ENCODE measurements at regions not wholly inside any gene's neighbourhood (a gene's known extent, or its start where the extent isn't known, plus 50 kb on each side); places are given as distances from the start of the nearest gene placed in this dataset.

DNA sequence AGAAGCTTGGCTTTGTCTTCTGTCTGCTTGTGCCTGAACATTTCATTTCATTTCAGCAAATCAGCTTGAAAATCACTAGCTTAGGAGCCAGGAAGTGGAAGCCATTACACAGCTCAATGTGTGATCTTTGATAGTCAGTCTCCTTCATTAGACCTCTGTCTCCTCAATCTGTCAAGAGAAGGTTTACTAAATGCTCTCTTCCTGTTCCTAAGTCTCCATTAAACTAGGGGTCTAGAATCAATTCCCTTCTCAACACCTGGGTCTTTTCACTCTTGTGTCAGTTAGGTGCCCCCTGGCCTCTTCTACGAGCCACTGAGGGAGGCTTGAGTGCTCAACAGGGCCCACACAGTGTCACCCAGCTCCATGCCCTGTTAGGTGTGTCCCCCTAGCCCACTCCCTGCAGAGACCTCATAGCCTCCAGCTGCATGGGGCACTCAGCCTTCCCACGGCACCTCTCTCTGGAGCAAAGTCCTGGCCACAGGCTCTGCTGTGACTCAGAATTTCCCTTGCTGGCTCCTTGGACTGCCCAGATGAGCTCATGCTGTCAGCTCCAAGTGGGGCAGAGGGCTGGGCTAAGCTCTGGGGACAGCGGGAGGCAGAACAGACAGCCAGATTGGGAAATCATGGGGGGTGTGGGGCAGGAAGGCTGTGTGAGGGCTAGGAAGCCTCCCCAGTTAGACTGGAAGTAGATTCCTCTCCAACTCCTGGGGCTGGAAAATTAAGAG lies 115.7 kb upstream of the IPO9 start:
- TF ChIP-seq, protein P1, sequence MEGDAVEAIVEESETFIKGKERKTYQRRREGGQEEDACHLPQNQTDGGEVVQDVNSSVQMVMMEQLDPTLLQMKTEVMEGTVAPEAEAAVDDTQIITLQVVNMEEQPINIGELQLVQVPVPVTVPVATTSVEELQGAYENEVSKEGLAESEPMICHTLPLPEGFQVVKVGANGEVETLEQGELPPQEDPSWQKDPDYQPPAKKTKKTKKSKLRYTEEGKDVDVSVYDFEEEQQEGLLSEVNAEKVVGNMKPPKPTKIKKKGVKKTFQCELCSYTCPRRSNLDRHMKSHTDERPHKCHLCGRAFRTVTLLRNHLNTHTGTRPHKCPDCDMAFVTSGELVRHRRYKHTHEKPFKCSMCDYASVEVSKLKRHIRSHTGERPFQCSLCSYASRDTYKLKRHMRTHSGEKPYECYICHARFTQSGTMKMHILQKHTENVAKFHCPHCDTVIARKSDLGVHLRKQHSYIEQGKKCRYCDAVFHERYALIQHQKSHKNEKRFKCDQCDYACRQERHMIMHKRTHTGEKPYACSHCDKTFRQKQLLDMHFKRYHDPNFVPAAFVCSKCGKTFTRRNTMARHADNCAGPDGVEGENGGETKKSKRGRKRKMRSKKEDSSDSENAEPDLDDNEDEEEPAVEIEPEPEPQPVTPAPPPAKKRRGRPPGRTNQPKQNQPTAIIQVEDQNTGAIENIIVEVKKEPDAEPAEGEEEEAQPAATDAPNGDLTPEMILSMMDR (IDR thresholded peaks at IDR 0.05; ENCODE audit: low read depth, low read length) = no peak
- H3K4me1 ChIP-seq (ENCODE audit: low read depth) = peaks cover 30% of the 10 kb centered on the region
- H3K27ac ChIP-seq = peak overlapping the region; percentile 74
- H3K9me3 ChIP-seq (ENCODE audit: low read depth) = no peaks in the 10 kb centered on the region
- no peak overlapping the region for H3K4me3 ChIP-seq
- H3K27me3 ChIP-seq = no peaks in the 10 kb centered on the region
- H3K36me3 ChIP-seq = no peaks in the 10 kb centered on the region
- DNase-seq (ENCODE audit: low read depth in 1 of 2, low spot score in 1 of 2) = peak; percentile 65 to 100

DNA sequence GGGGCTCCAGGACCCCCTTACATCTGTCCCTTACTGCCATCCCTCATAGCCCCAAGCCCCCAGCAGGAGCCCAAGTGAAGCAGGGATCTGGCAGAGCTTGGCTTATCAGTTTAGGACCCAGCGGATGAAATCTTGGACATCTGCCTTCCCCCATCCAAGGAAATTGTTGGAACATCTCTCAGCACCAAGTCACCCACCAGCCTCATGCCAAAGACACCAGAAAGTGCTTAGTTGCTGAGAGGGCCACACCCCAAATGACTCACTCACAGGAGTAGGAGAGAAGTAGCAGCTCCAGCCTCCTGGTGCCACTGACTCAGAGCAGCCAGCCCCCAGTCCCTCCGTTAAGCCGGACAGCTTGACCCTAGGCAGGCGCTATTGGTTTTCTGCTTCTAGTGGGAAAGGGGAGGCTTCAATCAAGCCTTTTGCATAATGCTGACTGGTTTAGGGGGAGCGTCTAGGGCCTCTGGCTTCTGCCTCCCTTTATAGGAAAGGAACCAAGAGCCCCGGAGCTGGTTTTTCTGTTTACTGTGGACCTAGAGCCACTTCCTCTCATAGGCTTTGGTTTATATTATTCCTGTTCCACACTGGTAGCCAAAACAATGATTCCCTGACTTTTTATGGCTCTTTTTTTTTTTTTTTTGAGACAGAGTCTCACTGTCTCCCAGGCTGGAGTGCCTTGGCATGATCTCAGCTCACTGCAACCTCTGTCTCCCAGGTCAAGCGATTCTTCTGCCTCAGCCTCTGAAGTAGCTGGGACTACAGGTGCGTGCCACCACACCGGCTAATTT lies 114.2 kb upstream of the IPO9 start:
- Histone ChIP-seq H3K4me3 (no peak overlapping the region), H3K27me3 (no peaks in the 10 kb centered on the region), H3K27ac (peak overlapping the region; percentile 77), H3K4me1 (ENCODE audit: low read depth) (peaks cover 34% of the 10 kb centered on the region), H3K9me3 (ENCODE audit: low read depth) (no peaks in the 10 kb centered on the region), H3K36me3 (no peaks in the 10 kb centered on the region)
- DNase-seq (ENCODE audit: low read depth in 1 of 2, low spot score in 1 of 2) = peak; percentile 37 to 97
- TF ChIP-seq, protein P1 (IDR thresholded peaks at IDR 0.05; ENCODE audit: low read depth, low read length) = no peak

DNA sequence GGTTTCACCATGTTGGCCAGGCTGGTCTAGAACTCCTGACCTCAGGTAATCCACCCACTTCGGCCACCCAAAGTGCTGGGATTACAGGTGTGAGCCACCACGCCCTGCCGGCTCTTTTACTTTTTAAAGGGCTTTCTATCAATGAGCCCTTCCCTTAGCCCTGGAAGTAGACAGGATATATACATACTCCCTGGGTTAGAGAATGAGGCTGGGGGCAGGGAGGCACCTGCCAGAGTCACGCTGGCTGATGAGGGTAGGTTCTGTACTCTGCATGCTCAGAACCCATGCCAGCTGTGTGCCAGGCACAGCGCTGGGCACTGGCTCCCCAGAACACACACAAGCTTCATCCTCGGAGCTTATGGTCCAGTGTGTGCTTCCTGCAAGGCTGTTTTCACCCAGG lies 113.6 kb upstream of the IPO9 start:
- TF ChIP-seq, protein P1 (IDR thresholded peaks at IDR 0.05; ENCODE audit: low read depth, low read length) = no peak
- Histone ChIP-seq H3K4me3 (no peak overlapping the region), H3K36me3 (no peaks in the 10 kb centered on the region), H3K4me1 (ENCODE audit: low read depth) (peaks cover 37% of the 10 kb centered on the region), H3K27ac (peak overlapping the region; percentile 77), H3K27me3 (no peaks in the 10 kb centered on the region), H3K9me3 (ENCODE audit: low read depth) (no peaks in the 10 kb centered on the region)
- no peak for DNase-seq (ENCODE audit: low read depth in 1 of 2, low spot score in 1 of 2)

DNA sequence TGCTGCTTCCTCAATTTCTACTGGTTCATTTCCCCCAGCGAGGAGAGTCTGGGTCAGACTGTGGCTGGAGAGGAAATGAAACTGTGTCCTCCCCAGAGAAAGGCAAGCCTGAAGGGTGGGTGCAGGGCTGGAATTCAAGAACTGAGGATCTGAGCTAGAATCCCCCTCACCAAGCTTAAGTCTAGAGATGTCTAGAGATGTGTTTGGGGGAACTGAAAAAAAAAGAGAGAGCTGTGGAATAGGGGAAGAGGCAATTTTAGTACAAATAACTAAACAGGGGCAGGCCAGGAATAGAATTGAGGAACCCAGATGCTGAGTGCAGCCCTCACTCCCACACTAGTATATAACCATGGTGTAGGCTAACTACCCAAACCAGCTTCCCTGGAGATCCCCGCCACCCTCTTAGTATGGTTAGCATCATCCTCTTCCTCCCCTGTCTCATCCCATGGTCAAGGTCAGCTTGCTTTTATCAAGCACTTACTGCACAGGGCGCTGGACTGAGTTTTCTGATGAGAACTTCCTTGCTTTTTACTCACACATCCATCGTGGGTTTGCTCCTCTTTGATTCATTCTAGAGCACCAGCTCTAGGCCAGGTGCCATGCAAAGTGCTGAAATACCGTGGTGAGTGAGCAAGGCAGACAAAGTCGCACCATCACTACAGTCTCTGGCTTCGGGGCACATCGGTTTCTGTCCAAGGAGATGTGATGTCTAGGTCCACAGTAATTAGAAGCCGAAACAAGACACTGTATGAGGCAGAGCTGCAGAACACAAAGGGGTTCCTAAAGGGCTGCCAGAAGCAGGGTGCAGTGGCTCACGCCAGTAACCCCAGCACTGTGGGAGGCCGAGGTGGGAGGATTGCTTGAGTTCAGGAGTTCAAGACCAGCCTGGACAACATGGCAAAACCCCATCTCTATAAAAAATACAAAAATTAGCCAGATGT lies 112.9 kb upstream of the IPO9 start:
- peaks cover 44% of the 10 kb centered on the region for H3K4me1 ChIP-seq (ENCODE audit: low read depth)
- H3K27ac ChIP-seq = peak overlapping the region; percentile 77
- no peaks in the 10 kb centered on the region for H3K27me3 ChIP-seq
- DNase-seq (ENCODE audit: low read depth in 1 of 2, low spot score in 1 of 2) = no peak
- no peaks in the 10 kb centered on the region for H3K36me3 ChIP-seq
- H3K9me3 ChIP-seq (ENCODE audit: low read depth) = no peaks in the 10 kb centered on the region
- TF ChIP-seq, protein P1 (IDR thresholded peaks at IDR 0.05; ENCODE audit: low read depth, low read length) = no peak
- H3K4me3 ChIP-seq = no peak overlapping the region

DNA sequence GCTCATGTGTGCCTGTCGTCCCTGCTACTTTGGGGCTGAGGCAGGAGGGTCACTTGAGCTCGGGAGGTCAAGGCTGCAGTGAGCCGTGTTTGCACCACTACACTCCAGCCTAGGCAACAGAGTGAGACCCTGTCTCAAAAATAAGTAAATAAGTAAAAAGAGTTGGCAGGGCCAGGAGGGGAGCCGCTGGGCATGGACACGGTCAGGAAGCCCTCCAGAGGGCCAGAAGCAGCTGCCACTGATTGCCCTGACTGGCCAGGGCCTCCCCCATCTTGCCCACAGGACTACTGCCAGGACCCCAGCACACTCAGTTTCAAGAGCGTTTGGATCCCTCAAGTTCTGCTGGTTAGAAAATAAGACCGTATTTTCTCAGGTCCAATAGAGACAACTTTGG lies 112.2 kb upstream of the IPO9 start:
- Histone ChIP-seq H3K27me3 (no peaks in the 10 kb centered on the region), H3K36me3 (no peaks in the 10 kb centered on the region), H3K27ac (no peak overlapping the region), H3K9me3 (ENCODE audit: low read depth) (no peaks in the 10 kb centered on the region), H3K4me3 (no peak overlapping the region), H3K4me1 (ENCODE audit: low read depth) (peaks cover 50% of the 10 kb centered on the region)
- no peak for DNase-seq (ENCODE audit: low read depth in 1 of 2, low spot score in 1 of 2)
- TF ChIP-seq, protein P1 (IDR thresholded peaks at IDR 0.05; ENCODE audit: low read depth, low read length) = no peak

Measured in cardiac muscle cell (in vitro differentiated cells and primary cell).